ENCODE measurements at regions not wholly inside any gene's neighbourhood (a gene's known extent, or its start where the extent isn't known, plus 50 kb on each side); places are given as distances from the start of the nearest gene placed in this dataset.

DNA sequence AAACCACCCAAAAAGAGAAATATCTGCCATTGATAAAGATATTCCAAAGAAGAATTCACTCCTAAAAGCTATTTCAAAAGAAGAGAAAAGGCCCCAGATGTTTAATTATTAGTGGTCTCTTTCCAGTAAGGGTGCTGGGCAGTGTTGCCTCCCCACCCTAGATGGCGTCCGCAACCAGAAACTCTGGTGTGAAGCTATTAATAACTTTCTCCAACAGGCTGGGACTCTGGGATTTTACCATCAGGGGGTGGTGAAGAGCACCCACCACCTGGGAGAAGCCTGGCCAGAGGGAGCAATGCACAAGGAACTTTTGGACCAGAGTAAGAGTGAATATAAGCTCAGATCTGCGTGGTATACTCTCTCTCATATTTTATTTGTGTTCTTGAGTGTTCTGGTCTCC, 115.4 kb upstream of the TIAM1 start:
- Histone ChIP-seq H2AFZ (ENCODE audit: control insufficient read depth, low read depth, low read length) (no peak overlapping the region), H3K9ac (ENCODE audit: control insufficient read depth, insufficient read depth, low read length) (no peak overlapping the region), H4K20me1 (ENCODE audit: control insufficient read depth, insufficient read depth) (no peaks in the 10 kb centered on the region), H3K9me3 (replicated peaks; ENCODE audit: control insufficient read depth, insufficient read depth, low read length) (no peaks in the 10 kb centered on the region), H3K27ac (ENCODE audit: control insufficient read depth, insufficient read depth) (no peak overlapping the region), H3K36me3 (ENCODE audit: control insufficient read depth in 2 of 2, insufficient read depth in 2 of 2, low read length in 1 of 2) (no peaks in the 10 kb centered on the region), H3K4me1 (ENCODE audit: control insufficient read depth, insufficient read depth, low read length) (no peaks in the 10 kb centered on the region), H3K27me3 (replicated peaks in 1 of 2; ENCODE audit: control insufficient read depth in 2 of 2, insufficient read depth in 2 of 2, low read length in 1 of 2) (no peaks in the 10 kb centered on the region), H3K4me3 (no peak overlapping the region), H3K4me2 (ENCODE audit: control insufficient read depth, insufficient read depth) (no peak overlapping the region), H3K79me2 (ENCODE audit: control insufficient read depth, insufficient read depth, low read length) (no peaks in the 10 kb centered on the region)
- TF ChIP-seq, protein P1, sequence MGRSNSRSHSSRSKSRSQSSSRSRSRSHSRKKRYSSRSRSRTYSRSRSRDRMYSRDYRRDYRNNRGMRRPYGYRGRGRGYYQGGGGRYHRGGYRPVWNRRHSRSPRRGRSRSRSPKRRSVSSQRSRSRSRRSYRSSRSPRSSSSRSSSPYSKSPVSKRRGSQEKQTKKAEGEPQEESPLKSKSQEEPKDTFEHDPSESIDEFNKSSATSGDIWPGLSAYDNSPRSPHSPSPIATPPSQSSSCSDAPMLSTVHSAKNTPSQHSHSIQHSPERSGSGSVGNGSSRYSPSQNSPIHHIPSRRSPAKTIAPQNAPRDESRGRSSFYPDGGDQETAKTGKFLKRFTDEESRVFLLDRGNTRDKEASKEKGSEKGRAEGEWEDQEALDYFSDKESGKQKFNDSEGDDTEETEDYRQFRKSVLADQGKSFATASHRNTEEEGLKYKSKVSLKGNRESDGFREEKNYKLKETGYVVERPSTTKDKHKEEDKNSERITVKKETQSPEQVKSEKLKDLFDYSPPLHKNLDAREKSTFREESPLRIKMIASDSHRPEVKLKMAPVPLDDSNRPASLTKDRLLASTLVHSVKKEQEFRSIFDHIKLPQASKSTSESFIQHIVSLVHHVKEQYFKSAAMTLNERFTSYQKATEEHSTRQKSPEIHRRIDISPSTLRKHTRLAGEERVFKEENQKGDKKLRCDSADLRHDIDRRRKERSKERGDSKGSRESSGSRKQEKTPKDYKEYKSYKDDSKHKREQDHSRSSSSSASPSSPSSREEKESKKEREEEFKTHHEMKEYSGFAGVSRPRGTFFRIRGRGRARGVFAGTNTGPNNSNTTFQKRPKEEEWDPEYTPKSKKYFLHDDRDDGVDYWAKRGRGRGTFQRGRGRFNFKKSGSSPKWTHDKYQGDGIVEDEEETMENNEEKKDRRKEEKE (IDR thresholded peaks at IDR 0.05): no peak
- ATAC-seq (no peak), FAIRE-seq (no peak), DNase-seq (ENCODE audit: low read depth, low spot score) (no peak)
- POLR2A ChIA-PET: no interaction called here
- CTCF ChIA-PET: interaction anchor here (1.2 to 1.3 kb wide), 2 partner anchors 13 to 260 kb away, joined by 3 read pairs; no protein-coding TSS in a partner anchor
- BruUV-seq (replicated peaks): no TSS peak
- intact Hi-C loops (cut with micrococcal nuclease; ENCODE audit: unreplicated experiment) (no loop called here), in situ Hi-C loops (cut with MboI) (no loop called here)
- WGBS (ENCODE audit: insufficient coverage, insufficient replicate concordance, low lambda C conversion rate, missing lambda C conversion rate): 58% methylated on average over 3 of the region's 3 CpGs
- SMC1A ChIA-PET (ENCODE audit: uncharacterized antibody, unreplicated experiment): interaction anchor here (0.7 kb wide), 1 partner anchor 128 kb away, joined by 3 read pairs; no protein-coding TSS in a partner anchor
- RAD21 ChIA-PET (ENCODE audit: unreplicated experiment): no interaction called here

DNA sequence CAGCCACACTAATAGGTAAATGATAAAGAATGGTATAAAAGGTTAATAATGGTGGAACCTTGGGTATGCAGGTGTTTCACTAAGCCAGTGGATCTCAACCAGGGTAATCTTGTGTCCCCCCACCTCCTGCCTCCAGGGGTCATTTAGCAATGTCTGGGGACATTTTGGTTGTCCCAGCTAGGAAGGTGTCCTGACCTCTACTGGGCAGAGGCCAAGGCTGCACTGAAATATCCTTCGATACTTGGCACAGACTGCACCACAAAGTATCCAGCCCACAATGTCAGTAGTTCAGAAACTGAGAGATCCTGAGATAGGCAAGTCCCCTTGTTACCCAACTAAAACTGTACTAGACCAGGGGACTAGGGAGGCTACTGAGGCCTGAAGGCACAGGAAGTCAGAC, 113.6 kb upstream of the TIAM1 start:
- ChIA-PET POLR2A (no interaction called here), CTCF (no interaction called here), SMC1A (ENCODE audit: uncharacterized antibody, unreplicated experiment) (interaction anchor here (0.5 kb wide), 1 partner anchor 48 kb away, joined by 3 read pairs; no protein-coding TSS in a partner anchor), RAD21 (ENCODE audit: unreplicated experiment) (no interaction called here)
- H3K9me3 ChIP-seq (replicated peaks; ENCODE audit: control insufficient read depth, insufficient read depth, low read length): no peaks in the 10 kb centered on the region
- 100% methylated on average over 1 of the region's 1 CpG for WGBS (ENCODE audit: insufficient coverage, insufficient replicate concordance, low lambda C conversion rate, missing lambda C conversion rate)
- H3K36me3 ChIP-seq (ENCODE audit: control insufficient read depth in 2 of 2, insufficient read depth in 2 of 2, low read length in 1 of 2): no peaks in the 10 kb centered on the region
- H3K79me2 ChIP-seq (ENCODE audit: control insufficient read depth, insufficient read depth, low read length): no peaks in the 10 kb centered on the region
- H3K9ac ChIP-seq (ENCODE audit: control insufficient read depth, insufficient read depth, low read length): no peak overlapping the region
- H3K4me3 ChIP-seq: no peak overlapping the region
- intact Hi-C loops (cut with micrococcal nuclease; ENCODE audit: unreplicated experiment): no loop called here
- BruUV-seq (replicated peaks): no TSS peak
- no peak for FAIRE-seq
- no peaks in the 10 kb centered on the region for H3K4me1 ChIP-seq (ENCODE audit: control insufficient read depth, insufficient read depth, low read length)
- DNase-seq (ENCODE audit: low read depth, low spot score): no peak
- H2AFZ ChIP-seq (ENCODE audit: control insufficient read depth, low read depth, low read length): no peak overlapping the region
- H3K4me2 ChIP-seq (ENCODE audit: control insufficient read depth, insufficient read depth): no peak overlapping the region
- H4K20me1 ChIP-seq (ENCODE audit: control insufficient read depth, insufficient read depth): no peaks in the 10 kb centered on the region
- no peak for TF ChIP-seq CBX3 (IDR thresholded peaks at IDR 0.05; ENCODE audit: borderline replicate concordance, low read depth)
- TF ChIP-seq, protein P2, sequence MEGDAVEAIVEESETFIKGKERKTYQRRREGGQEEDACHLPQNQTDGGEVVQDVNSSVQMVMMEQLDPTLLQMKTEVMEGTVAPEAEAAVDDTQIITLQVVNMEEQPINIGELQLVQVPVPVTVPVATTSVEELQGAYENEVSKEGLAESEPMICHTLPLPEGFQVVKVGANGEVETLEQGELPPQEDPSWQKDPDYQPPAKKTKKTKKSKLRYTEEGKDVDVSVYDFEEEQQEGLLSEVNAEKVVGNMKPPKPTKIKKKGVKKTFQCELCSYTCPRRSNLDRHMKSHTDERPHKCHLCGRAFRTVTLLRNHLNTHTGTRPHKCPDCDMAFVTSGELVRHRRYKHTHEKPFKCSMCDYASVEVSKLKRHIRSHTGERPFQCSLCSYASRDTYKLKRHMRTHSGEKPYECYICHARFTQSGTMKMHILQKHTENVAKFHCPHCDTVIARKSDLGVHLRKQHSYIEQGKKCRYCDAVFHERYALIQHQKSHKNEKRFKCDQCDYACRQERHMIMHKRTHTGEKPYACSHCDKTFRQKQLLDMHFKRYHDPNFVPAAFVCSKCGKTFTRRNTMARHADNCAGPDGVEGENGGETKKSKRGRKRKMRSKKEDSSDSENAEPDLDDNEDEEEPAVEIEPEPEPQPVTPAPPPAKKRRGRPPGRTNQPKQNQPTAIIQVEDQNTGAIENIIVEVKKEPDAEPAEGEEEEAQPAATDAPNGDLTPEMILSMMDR (IDR thresholded peaks at IDR 0.05 in 2 of 3, conservative IDR thresholded peaks at IDR 0.05 in 1 of 3; ENCODE audit: control insufficient read depth in 2 of 3, extremely low read depth in 1 of 3, insufficient read depth in 1 of 3, low read depth in 3 of 3, low read length in 3 of 3): peak in 1 of 3 experiments; percentile 11; a peak in 1 of 6 replicates
- H3K27ac ChIP-seq (ENCODE audit: control insufficient read depth, insufficient read depth): no peak overlapping the region
- in situ Hi-C loops (cut with MboI): no loop called here
- peak; percentile 59 for ATAC-seq
- H3K27me3 ChIP-seq (replicated peaks in 1 of 2; ENCODE audit: control insufficient read depth in 2 of 2, insufficient read depth in 2 of 2, low read length in 1 of 2): no peaks in the 10 kb centered on the region
